HG03060 (cell line): ENCODE measurements at regions not wholly inside any gene's neighbourhood (a gene's known extent, or its start where the extent isn't known, plus 50 kb on each side); places are given as distances from the start of the nearest gene placed in this dataset.
A peak's percentile ranks its signal among the peaks of the same experiment; 100 is the strongest.
"Not testable (repeated sequence)": the region's sequence is repeated elsewhere in the genome, so short reads cannot be mapped to it uniquely, and the experiment has no call there.

ENCODE experiments used
- ATAC-seq: cut with Tn5 transposase; IDR thresholded peaks from one replicate; pipeline ENCODE4 v1.9.1; 2021; ENCODE audit warnings: low read depth, moderate number of reproducible peaks; ENCODE audit not compliant: unreplicated experiment

GRCh38 chr2:150066490-150066889 is 421.0 kb downstream of the RND3 start:
- no peak for ATAC-seq

GRCh38 chr2:150063931-150064548 is 423.4 kb downstream of the RND3 start:
- no peak for ATAC-seq

- no peak for ATAC-seq
Observed at GRCh38 chr2:150063432-150063889, 424.0 kb downstream of the RND3 start.

- no peak for ATAC-seq
Observed at GRCh38 chr2:150062416-150062815, 425.1 kb downstream of the RND3 start.

GRCh38 chr2:150060341-150060740 is 427.1 kb downstream of the RND3 start:
- no peak for ATAC-seq

GRCh38 chr2:150059676-150060075 is 427.8 kb downstream of the RND3 start:
- not testable (repeated sequence) for ATAC-seq

- no peak for ATAC-seq
Observed at GRCh38 chr2:150052457-150052856, 435.0 kb downstream of the RND3 start.

- peak; percentile 59 for ATAC-seq
Observed at GRCh38 chr2:150051004-150051403, 436.5 kb downstream of the RND3 start.

- no peak for ATAC-seq
Observed at GRCh38 chr2:150050036-150050435, 437.4 kb downstream of the RND3 start.

- ATAC-seq: no peak
Observed at GRCh38 chr2:150047620-150048222, 439.7 kb downstream of the RND3 start.

- ATAC-seq: no peak
Observed at GRCh38 chr2:150046810-150047209, 440.7 kb downstream of the RND3 start.

GRCh38 chr2:150046211-150046610 is 441.3 kb downstream of the RND3 start:
- no peak for ATAC-seq

- ATAC-seq: no peak
Observed at GRCh38 chr2:150045601-150046000, 441.9 kb downstream of the RND3 start.

- ATAC-seq: no peak
Observed at GRCh38 chr2:150043172-150043500, 444.3 kb downstream of the RND3 start.

- no peak for ATAC-seq
Observed at GRCh38 chr2:150042500-150043171, 444.8 kb downstream of the RND3 start.

GRCh38 chr2:150041722-150042425 is 445.6 kb downstream of the RND3 start:
- ATAC-seq: no peak

GRCh38 chr2:150036622-150037021 is 449.0 kb upstream of the MMADHC start:
- no peak for ATAC-seq

- no peak for ATAC-seq
Observed at GRCh38 chr2:150034665-150035064, 447.1 kb upstream of the MMADHC start.

- ATAC-seq: no peak
Observed at GRCh38 chr2:150030436-150031190, 443.0 kb upstream of the MMADHC start.

- ATAC-seq: no peak
Observed at GRCh38 chr2:150028322-150028721, 440.7 kb upstream of the MMADHC start.

- no peak for ATAC-seq
Observed at GRCh38 chr2:150027164-150027563, 439.6 kb upstream of the MMADHC start.
